LNCaP clone FGC (cell line): ENCODE measurements at regions not wholly inside any gene's neighbourhood (a gene's known extent, or its start where the extent isn't known, plus 50 kb on each side); places are given as distances from the start of the nearest gene placed in this dataset.

ENCODE experiments used
- DNase-seq: peaks from one replicate; pipeline ENCODE4 v3.0.0-alpha.2; 2011; ENCODE audit warnings: low read depth
- H3K4me3 ChIP-seq: 2 replicates; pipeline ENCODE4 v1.5.1; 2011; ENCODE audit warnings: mild to moderate bottlenecking, low read depth, low read length, control low read depth
- TF ChIP-seq, protein P1 (sequence below): IDR thresholded peaks from 2 replicates; pipeline ENCODE4 v1.5.1; 2012; ENCODE audit warnings: mild to moderate bottlenecking; ENCODE audit not compliant: control insufficient read depth, insufficient read depth; ENCODE audit errors: extremely low read depth

DNA sequence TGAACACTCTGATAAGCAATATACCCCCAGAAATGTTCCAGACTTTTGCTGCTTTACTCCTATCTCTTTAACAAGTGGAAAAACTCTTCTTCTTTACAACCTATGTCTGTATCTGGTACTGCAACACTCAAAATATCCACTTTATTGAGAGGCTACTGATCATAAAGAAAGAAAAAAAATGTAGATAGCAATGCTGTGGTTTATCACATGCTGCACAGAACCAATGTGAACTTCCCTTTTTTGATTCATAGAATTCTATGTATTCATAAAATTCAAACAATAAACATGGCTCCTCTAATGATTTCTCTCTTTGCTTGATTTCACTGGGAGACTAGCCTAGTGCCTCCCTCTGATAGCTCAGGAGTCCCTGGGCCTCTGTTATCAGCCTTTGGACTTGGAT, 223.5 kb downstream of the ZNF674 start:
- no peak overlapping the region for H3K4me3 ChIP-seq
- TF ChIP-seq, protein P1, sequence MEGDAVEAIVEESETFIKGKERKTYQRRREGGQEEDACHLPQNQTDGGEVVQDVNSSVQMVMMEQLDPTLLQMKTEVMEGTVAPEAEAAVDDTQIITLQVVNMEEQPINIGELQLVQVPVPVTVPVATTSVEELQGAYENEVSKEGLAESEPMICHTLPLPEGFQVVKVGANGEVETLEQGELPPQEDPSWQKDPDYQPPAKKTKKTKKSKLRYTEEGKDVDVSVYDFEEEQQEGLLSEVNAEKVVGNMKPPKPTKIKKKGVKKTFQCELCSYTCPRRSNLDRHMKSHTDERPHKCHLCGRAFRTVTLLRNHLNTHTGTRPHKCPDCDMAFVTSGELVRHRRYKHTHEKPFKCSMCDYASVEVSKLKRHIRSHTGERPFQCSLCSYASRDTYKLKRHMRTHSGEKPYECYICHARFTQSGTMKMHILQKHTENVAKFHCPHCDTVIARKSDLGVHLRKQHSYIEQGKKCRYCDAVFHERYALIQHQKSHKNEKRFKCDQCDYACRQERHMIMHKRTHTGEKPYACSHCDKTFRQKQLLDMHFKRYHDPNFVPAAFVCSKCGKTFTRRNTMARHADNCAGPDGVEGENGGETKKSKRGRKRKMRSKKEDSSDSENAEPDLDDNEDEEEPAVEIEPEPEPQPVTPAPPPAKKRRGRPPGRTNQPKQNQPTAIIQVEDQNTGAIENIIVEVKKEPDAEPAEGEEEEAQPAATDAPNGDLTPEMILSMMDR = no peak
- no peak for DNase-seq

DNA sequence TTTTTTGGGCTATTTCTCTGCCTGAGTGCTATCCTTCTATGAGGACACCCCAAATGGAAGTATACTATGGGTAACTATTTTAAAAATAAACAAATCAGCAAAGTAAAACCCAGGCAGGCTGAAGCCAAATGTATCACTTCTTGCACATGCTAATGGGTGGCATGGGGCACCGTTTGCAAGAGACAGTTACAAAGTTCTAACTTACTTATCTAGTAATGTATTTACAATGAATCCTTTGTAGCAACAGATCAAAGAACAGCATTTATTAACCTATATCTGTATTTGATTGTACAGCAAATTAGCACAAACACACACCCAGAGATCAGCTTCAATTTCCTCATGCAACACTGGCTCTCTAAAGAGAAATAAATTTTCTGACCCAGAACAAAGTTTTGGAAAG, 225.5 kb downstream of the ZNF674 start:
- DNase-seq = no peak
- no peak overlapping the region for H3K4me3 ChIP-seq
- TF ChIP-seq, protein P1 = no peak

DNA sequence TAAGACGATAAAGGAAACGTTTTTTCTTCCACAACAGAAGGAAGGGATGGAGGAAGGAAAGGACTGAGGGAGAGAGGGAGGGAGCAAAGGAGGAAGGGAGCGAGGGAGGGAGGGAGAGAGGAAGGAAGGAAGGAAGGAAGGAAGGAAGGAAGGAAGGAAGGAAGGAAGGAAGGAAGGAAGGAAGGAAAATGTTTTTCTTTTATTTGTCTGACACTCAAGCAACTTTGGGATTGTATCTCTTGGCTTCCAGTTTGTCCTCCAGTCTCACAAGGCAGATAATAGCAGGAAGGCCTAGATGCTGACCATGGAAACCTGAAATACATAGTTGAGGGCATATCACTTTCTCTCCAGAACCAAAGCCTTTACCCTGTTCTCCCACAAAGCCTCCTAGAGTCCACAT, 226.7 kb downstream of the ZNF674 start:
- no peak for DNase-seq
- H3K4me3 ChIP-seq = no peak overlapping the region
- TF ChIP-seq, protein P1 = no peak

DNA sequence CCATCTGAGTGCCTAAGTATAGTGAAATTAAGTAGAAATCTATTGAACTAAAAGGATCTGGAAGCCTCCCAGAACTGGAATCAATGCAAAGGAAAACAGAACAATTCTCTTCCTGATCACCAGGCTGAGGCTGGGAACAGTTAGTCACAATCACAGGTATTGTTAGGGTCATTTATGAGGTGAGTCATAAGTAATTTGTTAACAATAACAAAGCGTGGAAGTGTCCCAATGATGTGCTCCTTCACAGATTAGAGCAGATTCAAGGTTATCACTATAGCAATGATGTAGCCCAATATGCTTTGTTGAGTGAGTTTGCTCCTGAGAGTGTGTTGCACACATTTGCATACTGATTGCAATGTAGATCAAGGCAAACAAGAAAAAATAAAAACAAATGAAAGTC, 228.1 kb downstream of the ZNF674 start:
- TF ChIP-seq, protein P1 = no peak
- DNase-seq = no peak
- H3K4me3 ChIP-seq = no peak overlapping the region

DNA sequence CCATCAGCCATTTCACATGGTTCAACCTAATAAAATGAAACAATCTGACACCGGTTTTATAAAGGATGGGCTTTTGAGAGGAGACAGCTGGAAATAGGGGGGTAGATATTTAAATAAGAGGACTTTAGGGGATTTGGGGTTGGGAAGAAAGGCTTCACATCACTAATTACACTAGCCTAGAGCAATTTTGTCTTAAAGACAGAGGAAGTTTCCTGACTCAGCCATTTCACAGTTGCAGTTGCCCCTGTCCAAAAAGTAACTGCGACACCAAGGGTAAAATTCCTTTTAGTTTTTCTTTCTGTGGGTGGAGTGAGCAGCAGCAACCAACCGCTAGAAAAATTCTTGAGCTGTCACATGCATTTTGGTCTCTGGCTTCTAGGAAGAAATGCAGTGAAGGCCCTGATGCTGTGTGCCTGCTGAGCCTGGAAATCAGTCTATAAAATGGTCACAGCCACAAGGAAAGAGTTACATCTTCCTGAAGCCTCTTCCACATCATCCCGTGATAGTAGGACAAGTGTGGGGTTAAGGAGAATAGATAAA, 233.6 kb downstream of the ZNF674 start:
- TF ChIP-seq, protein P1 = no peak
- no peak for DNase-seq
- no peak overlapping the region for H3K4me3 ChIP-seq

DNA sequence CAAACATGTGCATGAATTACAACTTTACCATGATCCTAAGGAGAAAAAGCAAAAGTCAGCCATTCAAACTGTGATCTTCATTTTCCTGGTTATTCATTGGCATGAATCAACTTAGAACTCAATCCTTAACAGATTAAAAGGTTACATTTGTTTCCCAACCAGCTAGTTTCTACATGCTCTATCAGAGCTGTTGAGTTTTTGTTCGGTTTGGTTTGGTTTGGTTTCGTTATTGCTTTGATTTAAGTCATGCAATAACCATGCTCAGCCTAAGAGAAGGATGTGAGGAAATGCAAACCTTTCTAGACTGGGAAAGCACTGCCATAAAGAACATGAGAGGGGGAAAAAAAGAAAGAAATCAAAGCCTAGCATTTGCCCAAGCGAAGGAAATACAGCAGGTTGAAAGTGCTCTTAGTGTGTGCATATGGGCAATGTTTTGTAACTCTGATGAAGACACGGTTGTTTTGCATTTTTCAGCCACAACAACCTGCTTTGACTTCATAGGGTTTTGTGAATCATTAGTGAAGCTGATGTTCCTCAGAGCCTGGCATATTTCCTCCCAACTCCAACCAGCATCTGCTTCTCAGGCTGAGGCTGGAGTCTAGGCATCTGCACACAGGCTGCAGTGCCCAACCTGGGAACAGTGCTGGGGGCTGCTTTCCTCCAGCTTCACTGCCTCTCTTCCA, 234.3 kb downstream of the ZNF674 start:
- no peak for DNase-seq
- TF ChIP-seq, protein P1 = no peak
- no peak overlapping the region for H3K4me3 ChIP-seq

DNA sequence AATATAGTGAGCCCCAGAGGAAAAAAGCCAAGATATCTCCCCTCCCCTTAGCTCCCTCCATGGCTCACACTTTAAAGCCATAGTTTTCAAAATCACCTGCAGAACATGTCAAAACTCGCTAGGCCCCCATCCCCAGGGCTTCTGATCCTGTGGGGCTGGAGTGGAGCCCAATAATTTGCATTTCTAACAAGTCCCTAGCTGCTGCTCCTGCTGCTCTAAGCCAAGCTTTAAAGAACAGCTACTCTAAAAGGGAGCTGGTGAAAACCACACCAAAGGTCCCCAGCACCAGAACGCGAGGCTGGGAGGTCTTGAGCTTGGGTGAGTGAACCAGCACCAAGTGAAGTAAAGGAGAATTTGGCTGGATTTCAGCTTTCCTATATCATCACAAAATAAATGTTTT, 237.1 kb downstream of the ZNF674 start:
- no peak for DNase-seq
- TF ChIP-seq, protein P1 = no peak
- H3K4me3 ChIP-seq = no peak overlapping the region
